ENCODE measurements at regions not wholly inside any gene's neighbourhood (a gene's known extent, or its start where the extent isn't known, plus 50 kb on each side); places are given as distances from the start of the nearest gene placed in this dataset.
"Not testable (repeated sequence)": the region's sequence is repeated elsewhere in the genome, so short reads cannot be mapped to it uniquely, and the experiment has no call there.

DNA sequence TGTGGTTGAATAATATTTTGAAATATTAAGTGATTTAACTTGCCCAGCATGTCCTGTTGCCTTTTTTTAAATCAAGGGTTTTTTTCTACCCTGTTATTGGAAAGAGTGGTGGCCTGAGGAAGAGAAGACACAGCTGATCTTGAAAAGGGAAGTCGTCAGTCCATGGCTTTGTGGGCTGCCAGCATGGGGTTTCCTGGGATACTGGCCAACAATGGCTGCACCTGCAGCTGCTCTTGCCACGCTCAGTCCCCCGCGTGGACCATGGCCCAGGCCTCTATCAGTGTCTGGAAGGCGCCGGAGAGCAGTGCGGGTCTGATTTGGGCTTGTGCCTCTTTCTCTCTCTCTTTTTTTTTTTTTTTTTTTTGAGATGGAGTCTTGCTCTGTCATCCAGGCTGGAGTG lies 99.3 kb downstream of the ASB1 start:
- DNase-seq, result no peak
- WGBS, 2 donors, result 76 to 79% methylated on average over 7 of the region's 7 CpGs
- intact Hi-C loops (cut with DNase I), result no loop called here

DNA sequence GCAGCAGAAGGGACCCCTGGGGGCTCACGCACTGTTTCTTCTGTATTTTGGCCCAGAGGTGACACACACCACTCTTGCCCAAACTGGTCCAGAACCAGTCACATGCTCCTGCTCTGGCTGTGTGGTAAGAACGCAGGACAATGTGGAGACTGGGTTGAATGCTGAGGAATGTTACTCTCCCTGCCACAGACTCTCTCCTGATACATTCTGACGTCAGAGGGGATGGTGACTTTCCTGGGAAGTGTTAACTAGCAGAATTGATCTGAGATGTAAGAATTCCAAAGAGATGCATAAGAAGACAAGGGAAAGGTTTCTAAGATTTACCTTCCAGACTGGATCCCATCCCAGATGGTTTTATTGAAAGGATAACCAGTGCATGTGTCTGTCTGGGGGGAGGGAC lies 100.8 kb downstream of the ASB1 start:
- Histone ChIP-seq H3K27me3 (ENCODE audit: control insufficient read depth in 1 of 2, insufficient read depth in 2 of 2, low read length in 1 of 2) (no peaks in the 10 kb centered on the region), H3K27ac (ENCODE audit: low read depth in 1 of 2, low read length in 2 of 2) (no peak overlapping the region), H3K4me3 (ENCODE audit: low read length in 2 of 2) (no peak overlapping the region), H3K4me1 (ENCODE audit: control insufficient read depth in 1 of 2, insufficient read depth in 2 of 2, low read length in 2 of 2) (no peaks in the 10 kb centered on the region), H3K9me3 (ENCODE audit: control insufficient read depth, low read length) (peaks cover 1% of the 10 kb centered on the region), H3K36me3 (ENCODE audit: control insufficient read depth in 1 of 2, insufficient read depth in 2 of 2, low read length in 1 of 2) (no peaks in the 10 kb centered on the region)
- DNase-seq (no peak), ATAC-seq (ENCODE audit: low FRiP score) (no peak)
- intact Hi-C loops (cut with DNase I), result no loop called here
- 55 to 60% methylated on average over 3 of the region's 3 CpGs for WGBS, 2 donors

More for the DNA sequence above, 99.3 kb downstream of the ASB1 start:
- ATAC-seq (ENCODE audit: low FRiP score), result no peak
- H3K4me1 ChIP-seq (ENCODE audit: control insufficient read depth in 1 of 2, insufficient read depth in 2 of 2, low read length in 2 of 2), result no peaks in the 10 kb centered on the region
- no peaks in the 10 kb centered on the region for H3K27me3 ChIP-seq (ENCODE audit: control insufficient read depth in 1 of 2, insufficient read depth in 2 of 2, low read length in 1 of 2)
- H3K9me3 ChIP-seq (ENCODE audit: control insufficient read depth, low read length), result no peaks in the 10 kb centered on the region
- no peak overlapping the region for H3K27ac ChIP-seq (ENCODE audit: low read depth in 1 of 2, low read length in 2 of 2)
- no peak overlapping the region for H3K4me3 ChIP-seq (ENCODE audit: low read length in 2 of 2)
- H3K36me3 ChIP-seq (ENCODE audit: control insufficient read depth in 1 of 2, insufficient read depth in 2 of 2, low read length in 1 of 2), result no peaks in the 10 kb centered on the region

DNA sequence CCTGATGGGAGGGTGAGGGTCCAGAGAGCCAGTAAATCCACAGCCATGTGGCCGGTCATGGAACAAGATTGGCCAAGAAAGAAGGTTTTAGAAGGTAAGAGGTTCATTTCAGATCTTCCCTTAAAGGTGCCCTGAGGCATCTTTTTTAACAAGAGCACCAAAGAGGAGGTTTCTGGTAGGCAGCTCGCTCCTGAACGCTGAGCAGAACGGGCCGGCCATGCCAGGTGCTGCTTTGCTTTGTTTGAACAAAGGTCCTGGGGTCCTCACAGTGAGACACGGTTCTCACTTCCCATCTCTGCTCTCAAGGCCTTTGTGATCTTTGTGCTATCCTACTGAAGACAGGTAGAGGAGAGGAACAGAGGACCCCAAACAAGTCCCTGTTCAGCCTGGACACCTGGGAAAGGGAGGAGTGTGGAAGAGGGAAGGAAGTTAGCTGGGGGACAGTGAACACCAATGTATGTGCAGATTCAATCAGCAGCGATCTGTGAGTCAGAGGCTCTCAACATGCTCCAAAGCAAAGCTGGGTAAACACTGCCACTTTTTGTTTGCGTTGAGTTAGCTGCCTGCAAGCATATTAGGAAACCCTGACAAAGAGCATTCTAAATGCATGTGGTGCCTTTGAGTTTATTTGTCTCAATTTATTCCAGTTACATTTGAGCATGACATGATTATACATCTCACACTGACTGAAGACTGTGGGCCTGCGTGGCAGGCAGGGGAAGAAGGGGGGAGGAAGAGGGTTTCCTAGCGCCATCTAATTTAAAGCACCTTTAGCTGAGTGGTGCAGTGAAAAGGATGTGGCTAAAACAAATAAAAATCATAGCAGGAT lies 102.4 kb downstream of the ASB1 start:
- WGBS, 2 donors, result 87 to 92% methylated on average over 10 of the region's 10 CpGs
- no peak for ATAC-seq (ENCODE audit: low FRiP score)

DNA sequence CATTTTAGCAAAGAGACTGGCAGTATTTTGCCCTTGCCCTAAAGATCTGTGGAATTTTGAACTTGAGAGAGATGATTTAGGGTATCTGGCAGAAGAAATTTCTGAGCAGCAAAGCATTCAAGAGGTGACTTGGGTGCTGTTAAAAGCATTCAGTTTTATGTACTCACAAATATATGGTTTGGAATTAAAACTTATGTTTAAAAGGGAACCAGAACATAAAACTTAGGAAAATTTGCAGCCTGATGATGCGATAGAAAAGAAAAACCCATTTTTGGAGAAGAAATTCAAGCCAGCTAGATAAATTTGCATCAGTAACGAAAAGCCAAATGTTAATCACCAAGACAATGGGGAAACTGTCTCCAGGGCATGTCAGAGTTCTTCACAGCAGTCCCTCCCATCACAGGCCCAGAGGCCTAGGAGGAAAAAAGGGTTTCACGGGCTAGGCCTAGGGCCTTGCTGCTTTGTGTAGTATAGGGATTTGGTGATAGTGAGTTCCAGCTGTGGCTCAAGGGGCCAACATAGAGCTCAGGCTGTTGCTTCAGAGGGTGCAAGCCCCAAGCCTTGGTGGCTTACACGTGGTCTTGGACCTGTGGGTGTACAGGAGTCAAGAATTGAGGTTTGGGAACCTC lies 104.4 kb downstream of the ASB1 start:
- ATAC-seq (ENCODE audit: low FRiP score); H3K9me3 ChIP-seq (ENCODE audit: control insufficient read depth, low read length); intact Hi-C loops (cut with DNase I); H3K36me3 ChIP-seq (ENCODE audit: control insufficient read depth in 1 of 2, insufficient read depth in 2 of 2, low read length in 1 of 2); H3K4me1 ChIP-seq (ENCODE audit: control insufficient read depth in 1 of 2, insufficient read depth in 2 of 2, low read length in 2 of 2); H3K27me3 ChIP-seq (ENCODE audit: control insufficient read depth in 1 of 2, insufficient read depth in 2 of 2, low read length in 1 of 2); H3K27ac ChIP-seq (ENCODE audit: low read depth in 1 of 2, low read length in 2 of 2); H3K4me3 ChIP-seq (ENCODE audit: low read length in 2 of 2); DNase-seq: not testable (repeated sequence)
- WGBS, 2 donors, result 76 to 82% methylated on average over 4 of the region's 4 CpGs

More for the DNA sequence above, 102.4 kb downstream of the ASB1 start:
- no peaks in the 10 kb centered on the region for H3K27me3 ChIP-seq (ENCODE audit: control insufficient read depth in 1 of 2, insufficient read depth in 2 of 2, low read length in 1 of 2)
- no peaks in the 10 kb centered on the region for H3K36me3 ChIP-seq (ENCODE audit: control insufficient read depth in 1 of 2, insufficient read depth in 2 of 2, low read length in 1 of 2)
- H3K27ac ChIP-seq (ENCODE audit: low read depth in 1 of 2, low read length in 2 of 2), result no peak overlapping the region
- intact Hi-C loops (cut with DNase I), result no loop called here
- H3K9me3 ChIP-seq (ENCODE audit: control insufficient read depth, low read length), result peaks cover 3% of the 10 kb centered on the region
- no peaks in the 10 kb centered on the region for H3K4me1 ChIP-seq (ENCODE audit: control insufficient read depth in 1 of 2, insufficient read depth in 2 of 2, low read length in 2 of 2)
- H3K4me3 ChIP-seq (ENCODE audit: low read length in 2 of 2), result no peak overlapping the region
- DNase-seq, result no peak

DNA sequence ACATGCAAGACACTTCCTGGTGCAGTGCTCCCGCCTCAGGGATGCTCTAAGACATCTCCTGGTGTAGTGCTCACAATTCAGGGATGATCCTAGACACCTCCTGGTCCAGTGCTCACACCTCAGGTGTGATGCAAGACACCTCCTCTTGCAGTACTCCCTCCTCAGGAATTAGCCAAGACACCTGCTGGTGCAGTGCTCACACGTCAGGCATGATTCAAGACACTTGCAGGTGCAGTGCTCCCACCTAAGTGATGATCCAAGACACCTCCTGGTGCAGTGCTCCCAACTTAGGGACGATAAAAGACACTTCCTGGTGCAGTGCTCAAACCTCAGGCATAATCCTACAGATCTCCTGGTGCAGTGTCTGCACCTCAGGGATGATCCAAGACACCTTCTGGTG lies 117.0 kb downstream of the ASB1 start:
- ATAC-seq (ENCODE audit: low FRiP score); H3K4me3 ChIP-seq (ENCODE audit: low read length in 2 of 2); H3K4me1 ChIP-seq (ENCODE audit: control insufficient read depth in 1 of 2, insufficient read depth in 2 of 2, low read length in 2 of 2); intact Hi-C loops (cut with DNase I); DNase-seq; H3K36me3 ChIP-seq (ENCODE audit: control insufficient read depth in 1 of 2, insufficient read depth in 2 of 2, low read length in 1 of 2); H3K27me3 ChIP-seq (ENCODE audit: control insufficient read depth in 1 of 2, insufficient read depth in 2 of 2, low read length in 1 of 2); H3K27ac ChIP-seq (ENCODE audit: low read depth in 1 of 2, low read length in 2 of 2): not testable (repeated sequence)
- H3K9me3 ChIP-seq (ENCODE audit: control insufficient read depth, low read length), result peaks cover 42% of the 10 kb centered on the region
- WGBS, 2 donors, result 65 to 68% methylated on average over 3 of the region's 3 CpGs

DNA sequence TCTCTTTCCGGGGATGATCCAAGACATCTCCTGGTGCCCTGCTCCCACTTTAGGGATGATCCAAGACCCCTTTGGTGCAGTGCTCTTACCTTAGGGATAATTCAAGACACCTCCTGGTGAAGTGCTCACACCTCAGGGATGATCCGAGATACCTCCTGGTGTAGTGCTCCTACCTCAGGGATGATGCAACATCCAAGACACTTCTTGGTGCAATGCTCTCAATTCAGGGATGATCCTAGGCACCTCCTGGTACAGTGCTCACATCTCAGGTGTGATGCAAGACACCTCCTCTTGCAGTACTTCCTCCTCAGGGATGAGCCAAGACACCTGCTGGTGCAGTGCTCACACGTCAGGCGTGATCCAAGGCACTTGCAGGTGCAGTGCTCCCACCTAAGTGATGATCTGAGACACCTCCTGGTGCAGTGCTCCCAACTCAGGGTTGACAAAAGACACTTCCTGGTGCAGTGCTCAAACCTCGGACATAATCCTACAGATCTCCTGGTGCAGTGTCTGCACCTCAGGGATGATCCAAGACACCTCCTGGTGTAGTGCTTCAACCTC lies 122.3 kb downstream of the ASB1 start:
- Histone ChIP-seq H3K27ac (ENCODE audit: low read depth in 1 of 2, low read length in 2 of 2) (no peak overlapping the region), H3K4me3 (ENCODE audit: low read length in 2 of 2) (no peak overlapping the region), H3K27me3 (ENCODE audit: control insufficient read depth in 1 of 2, insufficient read depth in 2 of 2, low read length in 1 of 2) (no peaks in the 10 kb centered on the region), H3K4me1 (ENCODE audit: control insufficient read depth in 1 of 2, insufficient read depth in 2 of 2, low read length in 2 of 2) (no peaks in the 10 kb centered on the region), H3K36me3 (ENCODE audit: control insufficient read depth in 1 of 2, insufficient read depth in 2 of 2, low read length in 1 of 2) (no peaks in the 10 kb centered on the region), H3K9me3 (ENCODE audit: control insufficient read depth, low read length) (peaks cover 18% of the 10 kb centered on the region)
- intact Hi-C loops (cut with DNase I), result no loop called here
- DNase-seq (no peak), ATAC-seq (ENCODE audit: low FRiP score) (no peak)
- 93 to 97% methylated on average over 5 of the region's 5 CpGs for WGBS, 2 donors

DNA sequence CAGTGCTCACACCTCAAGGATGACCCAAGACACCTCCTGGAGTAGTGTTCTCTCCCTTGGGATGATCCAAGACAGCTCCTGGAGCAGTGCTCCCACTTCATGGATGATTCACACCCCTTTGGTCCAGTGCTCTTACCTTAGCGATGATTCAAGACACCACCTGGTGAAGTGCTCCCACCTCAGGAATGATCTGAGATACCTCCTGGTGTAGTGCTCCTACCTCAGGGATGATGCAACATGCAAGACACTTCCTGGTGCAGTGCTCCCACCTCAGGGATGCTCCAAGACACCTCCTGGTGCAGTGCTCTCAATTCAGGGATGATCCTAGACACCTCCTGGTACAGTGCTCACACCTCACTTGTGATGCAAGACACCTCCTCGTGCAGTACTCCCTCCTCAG lies 123.1 kb downstream of the ASB1 start:
- peaks cover 15% of the 10 kb centered on the region for H3K9me3 ChIP-seq (ENCODE audit: control insufficient read depth, low read length)
- no peak overlapping the region for H3K4me3 ChIP-seq (ENCODE audit: low read length in 2 of 2)
- DNase-seq, result no peak
- no peak for ATAC-seq (ENCODE audit: low FRiP score)
- intact Hi-C loops (cut with DNase I), result no loop called here
- no peaks in the 10 kb centered on the region for H3K4me1 ChIP-seq (ENCODE audit: control insufficient read depth in 1 of 2, insufficient read depth in 2 of 2, low read length in 2 of 2)
- 94 to 97% methylated on average over 2 of the region's 2 CpGs for WGBS, 2 donors
- no peak overlapping the region for H3K27ac ChIP-seq (ENCODE audit: low read depth in 1 of 2, low read length in 2 of 2)
- no peaks in the 10 kb centered on the region for H3K27me3 ChIP-seq (ENCODE audit: control insufficient read depth in 1 of 2, insufficient read depth in 2 of 2, low read length in 1 of 2)
- no peaks in the 10 kb centered on the region for H3K36me3 ChIP-seq (ENCODE audit: control insufficient read depth in 1 of 2, insufficient read depth in 2 of 2, low read length in 1 of 2)

DNA sequence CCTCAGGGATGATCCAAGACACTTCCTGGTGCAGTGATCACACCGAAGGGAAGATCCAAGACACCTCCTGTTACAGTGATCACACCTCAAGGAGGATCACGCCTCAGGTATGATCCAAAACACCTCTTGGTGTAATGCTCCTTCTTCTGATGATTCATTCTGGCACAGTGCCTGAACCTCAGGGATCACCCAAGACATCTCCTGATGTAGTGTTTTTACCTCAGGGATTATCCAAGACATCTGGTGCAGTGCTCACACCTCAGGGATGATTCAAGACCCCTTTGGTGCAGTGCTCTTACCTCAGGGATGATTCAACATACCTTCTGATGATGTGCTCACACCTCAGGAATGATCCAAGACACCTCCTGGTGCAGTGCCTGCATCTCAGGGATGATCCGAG lies 124.4 kb downstream of the ASB1 start:
- intact Hi-C loops (cut with DNase I), result no loop called here
- no peak overlapping the region for H3K27ac ChIP-seq (ENCODE audit: low read depth in 1 of 2, low read length in 2 of 2)
- DNase-seq (no peak), ATAC-seq (ENCODE audit: low FRiP score) (no peak)
- H3K9me3 ChIP-seq (ENCODE audit: control insufficient read depth, low read length), result peaks cover 8% of the 10 kb centered on the region
- H3K36me3 ChIP-seq (ENCODE audit: control insufficient read depth in 1 of 2, insufficient read depth in 2 of 2, low read length in 1 of 2), result no peaks in the 10 kb centered on the region
- 95 to 96% methylated on average over 3 of the region's 3 CpGs for WGBS, 2 donors
- no peak overlapping the region for H3K4me3 ChIP-seq (ENCODE audit: low read length in 2 of 2)
- H3K27me3 ChIP-seq (ENCODE audit: control insufficient read depth in 1 of 2, insufficient read depth in 2 of 2, low read length in 1 of 2), result no peaks in the 10 kb centered on the region
- no peaks in the 10 kb centered on the region for H3K4me1 ChIP-seq (ENCODE audit: control insufficient read depth in 1 of 2, insufficient read depth in 2 of 2, low read length in 2 of 2)

DNA sequence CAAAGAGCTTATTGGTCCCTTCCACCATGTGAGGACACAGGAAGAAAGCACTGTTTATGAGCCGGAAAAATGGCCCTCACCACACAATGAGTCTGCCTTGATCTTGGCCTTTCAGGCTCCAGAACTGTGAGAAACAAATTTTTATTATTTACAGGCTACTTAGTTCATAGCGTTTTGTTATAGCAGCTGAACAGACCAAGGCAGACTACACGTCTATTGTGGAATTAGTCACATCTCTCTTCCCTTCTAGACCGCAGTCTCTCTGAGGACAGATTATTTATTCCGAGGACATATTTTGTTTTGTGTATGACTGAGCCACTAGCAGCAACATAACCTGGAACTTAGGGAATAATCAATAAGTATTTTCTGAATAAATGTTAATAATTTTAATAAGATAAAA lies 125.5 kb downstream of the ASB1 start:
- Histone ChIP-seq H3K27ac (ENCODE audit: low read depth in 1 of 2, low read length in 2 of 2) (no peak overlapping the region), H3K4me1 (ENCODE audit: control insufficient read depth in 1 of 2, insufficient read depth in 2 of 2, low read length in 2 of 2) (no peaks in the 10 kb centered on the region), H3K4me3 (ENCODE audit: low read length in 2 of 2) (no peak overlapping the region), H3K27me3 (ENCODE audit: control insufficient read depth in 1 of 2, insufficient read depth in 2 of 2, low read length in 1 of 2) (no peaks in the 10 kb centered on the region), H3K36me3 (ENCODE audit: control insufficient read depth in 1 of 2, insufficient read depth in 2 of 2, low read length in 1 of 2) (no peaks in the 10 kb centered on the region), H3K9me3 (ENCODE audit: control insufficient read depth, low read length) (peaks cover 7% of the 10 kb centered on the region)
- intact Hi-C loops (cut with DNase I), result no loop called here
- 92 to 94% methylated on average over 5 of the region's 5 CpGs for WGBS, 2 donors
- no peak for DNase-seq
- no peak for ATAC-seq (ENCODE audit: low FRiP score)

All from aorta (tissue), 5 donors.